Fibroblast of lung (primary cell): ENCODE measurements at regions not wholly inside any gene's neighbourhood (a gene's known extent, or its start where the extent isn't known, plus 50 kb on each side); places are given as distances from the start of the nearest gene placed in this dataset.

Source experiments
- EZH2 ChIP-seq: IDR thresholded peaks from 2 replicates; pipeline ENCODE4 v1.5.1; 2012; ENCODE audit warnings: low read length, control low read depth, mild to moderate bottlenecking; ENCODE audit errors: missing control alignments
- TF ChIP-seq, protein P1 (sequence below), 2 donors: IDR thresholded peaks in 1 of 2; conservative IDR thresholded peaks in 1 of 2; 1 replicate in 1 of 2; 2 replicates in 1 of 2; pipeline ENCODE4 v1.5.1; 2011 to 2012; ENCODE audit warnings: low read length in 2 of 2, control low read depth in 1 of 2, inconsistent platforms in 1 of 2, low read depth in 1 of 2, mild to moderate bottlenecking in 1 of 2

- TF ChIP-seq, protein P1, sequence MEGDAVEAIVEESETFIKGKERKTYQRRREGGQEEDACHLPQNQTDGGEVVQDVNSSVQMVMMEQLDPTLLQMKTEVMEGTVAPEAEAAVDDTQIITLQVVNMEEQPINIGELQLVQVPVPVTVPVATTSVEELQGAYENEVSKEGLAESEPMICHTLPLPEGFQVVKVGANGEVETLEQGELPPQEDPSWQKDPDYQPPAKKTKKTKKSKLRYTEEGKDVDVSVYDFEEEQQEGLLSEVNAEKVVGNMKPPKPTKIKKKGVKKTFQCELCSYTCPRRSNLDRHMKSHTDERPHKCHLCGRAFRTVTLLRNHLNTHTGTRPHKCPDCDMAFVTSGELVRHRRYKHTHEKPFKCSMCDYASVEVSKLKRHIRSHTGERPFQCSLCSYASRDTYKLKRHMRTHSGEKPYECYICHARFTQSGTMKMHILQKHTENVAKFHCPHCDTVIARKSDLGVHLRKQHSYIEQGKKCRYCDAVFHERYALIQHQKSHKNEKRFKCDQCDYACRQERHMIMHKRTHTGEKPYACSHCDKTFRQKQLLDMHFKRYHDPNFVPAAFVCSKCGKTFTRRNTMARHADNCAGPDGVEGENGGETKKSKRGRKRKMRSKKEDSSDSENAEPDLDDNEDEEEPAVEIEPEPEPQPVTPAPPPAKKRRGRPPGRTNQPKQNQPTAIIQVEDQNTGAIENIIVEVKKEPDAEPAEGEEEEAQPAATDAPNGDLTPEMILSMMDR (conservative IDR thresholded peaks at IDR 0.05 in 1 of 2, IDR thresholded peaks at IDR 0.05 in 1 of 2; ENCODE audit: low read depth in 1 of 2, low read length in 2 of 2) = no peak
- no peak for TF ChIP-seq EZH2
These were observed 558.5 kb downstream of the RFC3 start for GRCh38 chr13:34376483-34376882.
